Keratinocyte (primary cell): ENCODE measurements at regions not wholly inside any gene's neighbourhood (a gene's known extent, or its start where the extent isn't known, plus 50 kb on each side); places are given as distances from the start of the nearest gene placed in this dataset.

Source experiments
- DNase-seq: peaks from one replicate; pipeline ENCODE4 v3.0.0-alpha.2; 2011; ENCODE audit warnings: low read depth, missing footprints, low spot score
- FAIRE-seq: peaks from 2 replicates; lab custom pipeline; 2011; peaks lifted over from hg19 to GRCh38; lab: Jason Lieb, UNC
- H2AFZ ChIP-seq: 2 replicates; pipeline ENCODE4 v1.6.0; 2012; ENCODE audit warnings: low read length, control low read depth, inconsistent platforms; ENCODE audit not compliant: control insufficient read depth
- H3K27ac ChIP-seq: 2 replicates; pipeline ENCODE4 v1.5.1; 2011; ENCODE audit warnings: low read length; ENCODE audit not compliant: control insufficient read depth, insufficient read depth
- H3K27me3 ChIP-seq: 3 replicates; pipeline ENCODE4 v1.6.0; 2011; ENCODE audit warnings: low read length; ENCODE audit not compliant: control insufficient read depth, insufficient read depth; ENCODE audit errors: extremely low read depth
- H3K36me3 ChIP-seq, 2 experiments: 2 replicates in 1 of 2; 3 replicates in 1 of 2; pipeline ENCODE4 v1.5.1; 2011; ENCODE audit warnings: low read length in 2 of 2, mild to moderate bottlenecking in 1 of 2; ENCODE audit not compliant: control insufficient read depth in 2 of 2, insufficient read depth in 2 of 2; ENCODE audit errors: extremely low read depth in 1 of 2
- H3K4me1 ChIP-seq: 3 replicates; pipeline ENCODE4 v1.5.1; 2011; ENCODE audit warnings: low read length; ENCODE audit not compliant: control insufficient read depth, insufficient read depth; ENCODE audit errors: extremely low read depth
- H3K4me2 ChIP-seq: 3 replicates; pipeline ENCODE4 v1.6.0; 2011; ENCODE audit warnings: low read depth, low read length; ENCODE audit not compliant: control insufficient read depth, insufficient read depth; ENCODE audit errors: extremely low read depth
- H3K4me3 ChIP-seq, 3 experiments: fragments of 200-600 bp in 1 of 3; sonication (generic) in 1 of 3; 2 replicates in 2 of 3; 3 replicates in 1 of 3; pipeline ENCODE4 v1.5.1; 2011 to 2016; ENCODE audit warnings: low read length in 3 of 3, mild to moderate bottlenecking in 3 of 3, control low read depth in 2 of 3, inconsistent platforms in 1 of 3, low read depth in 1 of 3, mixed read lengths in 1 of 3, mixed run types in 1 of 3, moderate library complexity in 1 of 3; ENCODE audit not compliant: control insufficient read depth in 2 of 3, insufficient read depth in 2 of 3; ENCODE audit errors: extremely low read depth in 1 of 3
- H3K79me2 ChIP-seq: 2 replicates; pipeline ENCODE4 v1.6.0; 2012; ENCODE audit warnings: low read length; ENCODE audit not compliant: control insufficient read depth, insufficient read depth
- H3K9ac ChIP-seq: 3 replicates; pipeline ENCODE4 v1.6.0; 2011; ENCODE audit warnings: low read length; ENCODE audit not compliant: control insufficient read depth, insufficient read depth; ENCODE audit errors: extremely low read depth
- H3K9me1 ChIP-seq: 3 replicates; pipeline ENCODE4 v1.6.0; 2011; ENCODE audit warnings: low read length; ENCODE audit not compliant: control insufficient read depth, insufficient read depth; ENCODE audit errors: extremely low read depth
- H3K9me3 ChIP-seq: 2 replicates; pipeline ENCODE4 v1.5.1; 2012; ENCODE audit warnings: low read depth, low read length; ENCODE audit not compliant: control insufficient read depth
- H4K20me1 ChIP-seq: 3 replicates; pipeline ENCODE4 v1.6.0; 2011; ENCODE audit warnings: low read length; ENCODE audit not compliant: control insufficient read depth, insufficient read depth; ENCODE audit errors: extremely low read depth
- CTCF ChIP-seq, 3 experiments: IDR thresholded peaks in 1 of 3; conservative IDR thresholded peaks in 1 of 3; optimal IDR thresholded peaks in 1 of 3; 2 replicates in 2 of 3; 3 replicates in 1 of 3; pipeline versions ENCODE3 to v1.5.1; 2011; ENCODE audit warnings: low read length in 3 of 3, mild to moderate bottlenecking in 3 of 3, moderate library complexity in 2 of 3, control low read depth in 1 of 3, inconsistent platforms in 1 of 3; ENCODE audit not compliant: insufficient read depth in 2 of 3; ENCODE audit errors: extremely low read depth in 1 of 3
- EZH2 ChIP-seq: IDR thresholded peaks from one replicate; pipeline ENCODE4 v1.6.1; 2012; ENCODE audit warnings: inconsistent platforms, mild to moderate bottlenecking, low read length, moderate library complexity
- dilution Hi-C: fragments of 300-500 bp; cut with MboI; formaldehyde crosslinking; loops from one replicate; pipeline ENCODE4 v1.7.0; 2020; ENCODE audit warnings: low sequenced_read_pairs; ENCODE audit not compliant: extremely low pct_ligation_motif_present

- Histone ChIP-seq H3K9ac (no peak overlapping the region), H3K27me3 (no peaks in the 10 kb centered on the region), H3K79me2 (no peaks in the 10 kb centered on the region), H4K20me1 (no peaks in the 10 kb centered on the region), H3K4me1 (no peaks in the 10 kb centered on the region), H3K4me3 (no peak overlapping the region), H3K9me3 (no peaks in the 10 kb centered on the region), H3K9me1 (no peaks in the 10 kb centered on the region), H3K4me2 (no peak overlapping the region), H3K36me3 (no peaks in the 10 kb centered on the region), H3K27ac (no peak overlapping the region), H2AFZ (no peak overlapping the region)
- TF ChIP-seq CTCF (optimal IDR thresholded peaks at IDR 0.05 in 1 of 3, IDR thresholded peaks at IDR 0.05 in 1 of 3, conservative IDR thresholded peaks at IDR 0.05 in 1 of 3; ENCODE audit: extremely low read depth in 1 of 3, insufficient read depth in 2 of 3, low read length in 3 of 3) (no peak), EZH2 (no peak)
- DNase-seq (no peak), FAIRE-seq (no peak)
- dilution Hi-C loops = no loop called here
These were observed 637.7 kb upstream of the ID2 start for GRCh38 chr2:8044046-8044594.

- Histone ChIP-seq H3K4me2 (no peak overlapping the region), H3K4me3 (no peak overlapping the region), H4K20me1 (no peaks in the 10 kb centered on the region), H3K27ac (no peak overlapping the region), H3K4me1 (no peaks in the 10 kb centered on the region), H3K9ac (no peak overlapping the region), H3K36me3 (no peaks in the 10 kb centered on the region), H3K27me3 (no peaks in the 10 kb centered on the region), H3K9me1 (no peaks in the 10 kb centered on the region), H3K9me3 (no peaks in the 10 kb centered on the region), H3K79me2 (no peaks in the 10 kb centered on the region), H2AFZ (no peak overlapping the region)
- TF ChIP-seq CTCF (optimal IDR thresholded peaks at IDR 0.05 in 1 of 3, IDR thresholded peaks at IDR 0.05 in 1 of 3, conservative IDR thresholded peaks at IDR 0.05 in 1 of 3; ENCODE audit: extremely low read depth in 1 of 3, insufficient read depth in 2 of 3, low read length in 3 of 3) (no peak), EZH2 (no peak)
- DNase-seq (no peak), FAIRE-seq (no peak)
- dilution Hi-C loops = no loop called here
These were observed 636.7 kb upstream of the ID2 start for GRCh38 chr2:8045081-8045614.
